ENCODE measurements at regions not wholly inside any gene's neighbourhood (a gene's known extent, or its start where the extent isn't known, plus 50 kb on each side); places are given as distances from the start of the nearest gene placed in this dataset.

- TF ChIP-seq CTCF (IDR thresholded peaks at IDR 0.05) (no peak), EP300 (IDR thresholded peaks at IDR 0.05) (no peak)
Observed at GRCh38 chr2:187037310-187037709, 188.3 kb upstream of the ZSWIM2 start.

Data from upper lobe of left lung (tissue), 4 donors.